ENCODE measurements at regions not wholly inside any gene's neighbourhood (a gene's known extent, or its start where the extent isn't known, plus 50 kb on each side); places are given as distances from the start of the nearest gene placed in this dataset.

GRCh38 chr1:147091801-147092200 is 80.5 kb downstream of the PRKAB2 start:
- Histone ChIP-seq H3K36me3 (ENCODE audit: insufficient read depth, low read length) (no peaks in the 10 kb centered on the region), H3K9ac (ENCODE audit: low read depth, low read length) (no peak overlapping the region), H3K27ac (ENCODE audit: low read length) (no peak overlapping the region), H3K79me2 (ENCODE audit: insufficient read depth, low read length) (no peaks in the 10 kb centered on the region), H3K4me2 (ENCODE audit: insufficient read depth, low read length) (no peak overlapping the region), H3K9me3 (ENCODE audit: insufficient read depth, low read length, severe bottlenecking) (peaks cover 6% of the 10 kb centered on the region), H3K4me3 (ENCODE audit: low read depth in 1 of 2, low read length in 2 of 2) (no peak overlapping the region), H3K4me1 (ENCODE audit: insufficient read depth, low read length) (no peaks in the 10 kb centered on the region), H4K20me1 (ENCODE audit: insufficient read depth, low read length) (no peaks in the 10 kb centered on the region), H2AFZ (ENCODE audit: low read depth, low read length) (no peak overlapping the region), H3K27me3 (ENCODE audit: insufficient read depth, low read length, poor library complexity) (no peaks in the 10 kb centered on the region)
- ATAC-seq (ENCODE audit: insufficient read depth, low read depth) (no peak), DNase-seq (no peak)
- TF ChIP-seq, protein P1, sequence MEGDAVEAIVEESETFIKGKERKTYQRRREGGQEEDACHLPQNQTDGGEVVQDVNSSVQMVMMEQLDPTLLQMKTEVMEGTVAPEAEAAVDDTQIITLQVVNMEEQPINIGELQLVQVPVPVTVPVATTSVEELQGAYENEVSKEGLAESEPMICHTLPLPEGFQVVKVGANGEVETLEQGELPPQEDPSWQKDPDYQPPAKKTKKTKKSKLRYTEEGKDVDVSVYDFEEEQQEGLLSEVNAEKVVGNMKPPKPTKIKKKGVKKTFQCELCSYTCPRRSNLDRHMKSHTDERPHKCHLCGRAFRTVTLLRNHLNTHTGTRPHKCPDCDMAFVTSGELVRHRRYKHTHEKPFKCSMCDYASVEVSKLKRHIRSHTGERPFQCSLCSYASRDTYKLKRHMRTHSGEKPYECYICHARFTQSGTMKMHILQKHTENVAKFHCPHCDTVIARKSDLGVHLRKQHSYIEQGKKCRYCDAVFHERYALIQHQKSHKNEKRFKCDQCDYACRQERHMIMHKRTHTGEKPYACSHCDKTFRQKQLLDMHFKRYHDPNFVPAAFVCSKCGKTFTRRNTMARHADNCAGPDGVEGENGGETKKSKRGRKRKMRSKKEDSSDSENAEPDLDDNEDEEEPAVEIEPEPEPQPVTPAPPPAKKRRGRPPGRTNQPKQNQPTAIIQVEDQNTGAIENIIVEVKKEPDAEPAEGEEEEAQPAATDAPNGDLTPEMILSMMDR (IDR thresholded peaks at IDR 0.05; ENCODE audit: borderline replicate concordance, extremely low read depth, low read length, poor library complexity, severe bottlenecking) = no peak
- TF ChIP-seq EZH2 (IDR thresholded peaks at IDR 0.05; ENCODE audit: borderline replicate concordance, low read depth, low read length, severe bottlenecking) = no peak

- Histone ChIP-seq H3K4me2 (ENCODE audit: insufficient read depth, low read length) (no peak overlapping the region), H3K27ac (ENCODE audit: low read length) (no peak overlapping the region), H3K9ac (ENCODE audit: low read depth, low read length) (no peak overlapping the region), H4K20me1 (ENCODE audit: insufficient read depth, low read length) (no peaks in the 10 kb centered on the region), H3K4me3 (ENCODE audit: low read depth in 1 of 2, low read length in 2 of 2) (no peak overlapping the region), H3K4me1 (ENCODE audit: insufficient read depth, low read length) (no peaks in the 10 kb centered on the region), H2AFZ (ENCODE audit: low read depth, low read length) (no peak overlapping the region), H3K36me3 (ENCODE audit: insufficient read depth, low read length) (no peaks in the 10 kb centered on the region), H3K79me2 (ENCODE audit: insufficient read depth, low read length) (no peaks in the 10 kb centered on the region), H3K27me3 (ENCODE audit: insufficient read depth, low read length, poor library complexity) (no peaks in the 10 kb centered on the region), H3K9me3 (ENCODE audit: insufficient read depth, low read length, severe bottlenecking) (peaks cover 6% of the 10 kb centered on the region)
- DNase-seq (no peak), ATAC-seq (ENCODE audit: insufficient read depth, low read depth) (no peak)
- TF ChIP-seq EZH2 (IDR thresholded peaks at IDR 0.05; ENCODE audit: borderline replicate concordance, low read depth, low read length, severe bottlenecking) = no peak
- TF ChIP-seq, protein P1 (IDR thresholded peaks at IDR 0.05; ENCODE audit: borderline replicate concordance, extremely low read depth, low read length, poor library complexity, severe bottlenecking) = no peak
These were observed 82.8 kb downstream of the PRKAB2 start for GRCh38 chr1:147089457-147089856.

DNA sequence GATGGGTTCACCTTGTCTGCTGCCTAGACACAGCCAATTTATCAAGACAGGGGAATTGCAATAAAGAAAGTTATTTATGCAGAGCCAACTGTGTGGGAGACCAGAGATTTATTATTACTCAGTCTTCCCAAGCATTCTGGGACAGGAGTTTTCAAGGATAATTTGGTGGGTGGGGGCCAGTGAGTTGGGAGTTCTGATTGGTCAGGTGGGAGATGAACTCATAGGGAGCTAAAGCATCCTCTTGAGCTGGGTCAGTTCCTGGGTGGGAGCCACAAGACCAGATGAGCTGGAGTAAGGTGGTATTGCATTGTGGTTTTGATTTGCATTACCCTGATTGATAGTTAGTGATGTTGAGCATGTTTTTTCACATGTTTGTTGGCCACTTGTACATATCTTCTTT is 86.1 kb downstream of the PRKAB2 start:
- no peaks in the 10 kb centered on the region for H3K27me3 ChIP-seq (ENCODE audit: insufficient read depth, low read length, poor library complexity)
- H3K36me3 ChIP-seq (ENCODE audit: insufficient read depth, low read length) = no peaks in the 10 kb centered on the region
- no peak overlapping the region for H3K4me2 ChIP-seq (ENCODE audit: insufficient read depth, low read length)
- H3K9ac ChIP-seq (ENCODE audit: low read depth, low read length) = no peak overlapping the region
- H3K9me3 ChIP-seq (ENCODE audit: insufficient read depth, low read length, severe bottlenecking) = peaks cover 6% of the 10 kb centered on the region
- ATAC-seq (ENCODE audit: insufficient read depth, low read depth) (no peak), DNase-seq (no peak)
- no peak overlapping the region for H2AFZ ChIP-seq (ENCODE audit: low read depth, low read length)
- H3K27ac ChIP-seq (ENCODE audit: low read length) = no peak overlapping the region
- H3K79me2 ChIP-seq (ENCODE audit: insufficient read depth, low read length) = no peaks in the 10 kb centered on the region
- no peaks in the 10 kb centered on the region for H4K20me1 ChIP-seq (ENCODE audit: insufficient read depth, low read length)
- H3K4me3 ChIP-seq (ENCODE audit: low read depth in 1 of 2, low read length in 2 of 2) = no peak overlapping the region
- no peaks in the 10 kb centered on the region for H3K4me1 ChIP-seq (ENCODE audit: insufficient read depth, low read length)
- no peak for TF ChIP-seq EZH2 (IDR thresholded peaks at IDR 0.05; ENCODE audit: borderline replicate concordance, low read depth, low read length, severe bottlenecking)
- TF ChIP-seq, protein P1 (IDR thresholded peaks at IDR 0.05; ENCODE audit: borderline replicate concordance, extremely low read depth, low read length, poor library complexity, severe bottlenecking) = no peak
